ENCODE measurements at regions not wholly inside any gene's neighbourhood (a gene's known extent, or its start where the extent isn't known, plus 50 kb on each side); places are given as distances from the start of the nearest gene placed in this dataset.

GRCh38 chr2:207274530-207275189 lies 108.9 kb upstream of the KLF7 start:
- H3K36me3 ChIP-seq = no peaks in the 10 kb centered on the region
- TF ChIP-seq CTCF (IDR thresholded peaks at IDR 0.05; ENCODE audit: borderline replicate concordance) = no peak
- no peak for DNase-seq
- H3K9me3 ChIP-seq (replicated peaks) = no peaks in the 10 kb centered on the region
- intact Hi-C loops (cut with micrococcal nuclease) = no loop called here
- no peak overlapping the region for H3K27ac ChIP-seq (replicated peaks)
- no peaks in the 10 kb centered on the region for H3K4me1 ChIP-seq
- no peak overlapping the region for H3K4me3 ChIP-seq
- no peaks in the 10 kb centered on the region for H3K27me3 ChIP-seq (ENCODE audit: low read depth)

DNA sequence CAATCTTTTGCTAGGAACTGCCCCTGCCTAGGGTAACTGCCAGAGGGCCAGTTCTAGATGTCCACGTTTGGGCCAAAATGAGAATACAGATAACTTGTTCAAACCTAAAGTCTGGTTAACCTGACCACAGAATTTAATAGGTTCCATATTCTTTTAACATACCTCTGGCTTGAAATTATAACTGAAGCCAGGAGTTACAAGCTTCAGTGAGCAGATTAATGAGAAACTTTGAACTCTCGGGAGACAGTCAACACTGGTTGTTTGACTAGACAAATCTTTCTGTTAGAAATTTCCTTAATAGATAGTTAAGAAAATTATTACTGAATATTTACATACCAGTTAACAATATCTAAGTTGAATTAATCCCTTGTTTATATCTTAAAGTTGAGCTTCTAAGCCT lies 110.0 kb upstream of the KLF7 start:
- H3K36me3 ChIP-seq = no peaks in the 10 kb centered on the region
- no peaks in the 10 kb centered on the region for H3K27me3 ChIP-seq (ENCODE audit: low read depth)
- no peaks in the 10 kb centered on the region for H3K9me3 ChIP-seq (replicated peaks)
- intact Hi-C loops (cut with micrococcal nuclease) = no loop called here
- H3K4me3 ChIP-seq = no peak overlapping the region
- no peak overlapping the region for H3K27ac ChIP-seq (replicated peaks)
- no peaks in the 10 kb centered on the region for H3K4me1 ChIP-seq
- TF ChIP-seq CTCF (IDR thresholded peaks at IDR 0.05; ENCODE audit: borderline replicate concordance) = no peak
- DNase-seq = no peak

GRCh38 chr2:207276248-207276647 lies 110.5 kb upstream of the KLF7 start:
- Histone ChIP-seq H3K9me3 (replicated peaks) (no peaks in the 10 kb centered on the region), H3K4me1 (no peaks in the 10 kb centered on the region), H3K27ac (replicated peaks) (no peak overlapping the region), H3K4me3 (no peak overlapping the region), H3K27me3 (ENCODE audit: low read depth) (no peaks in the 10 kb centered on the region), H3K36me3 (no peaks in the 10 kb centered on the region)
- no peak for TF ChIP-seq CTCF (IDR thresholded peaks at IDR 0.05; ENCODE audit: borderline replicate concordance)
- intact Hi-C loops (cut with micrococcal nuclease) = no loop called here
- no peak for DNase-seq

DNA sequence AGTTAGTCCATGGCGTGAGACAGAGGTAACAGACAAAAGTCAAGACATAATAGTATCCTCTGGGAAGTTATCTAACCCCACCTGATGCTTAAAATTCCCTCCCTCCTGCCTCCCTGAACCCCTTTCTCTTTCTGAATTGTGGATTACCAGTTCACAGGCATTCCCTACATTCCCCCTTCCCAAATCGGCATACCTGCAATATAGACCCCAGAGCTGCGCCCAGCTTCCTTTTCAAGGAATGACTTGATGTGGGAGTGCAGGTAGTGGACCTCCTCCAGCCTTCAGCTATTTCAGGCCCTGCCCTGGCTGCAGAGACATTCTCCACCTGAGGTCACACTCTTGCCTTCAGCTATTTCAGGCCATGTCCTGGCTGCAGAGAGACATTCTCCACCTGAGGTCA lies 111.1 kb upstream of the KLF7 start:
- H3K4me3 ChIP-seq = no peak overlapping the region
- no peak for DNase-seq
- H3K9me3 ChIP-seq (replicated peaks) = no peaks in the 10 kb centered on the region
- no peaks in the 10 kb centered on the region for H3K36me3 ChIP-seq
- H3K27ac ChIP-seq (replicated peaks) = no peak overlapping the region
- H3K4me1 ChIP-seq = no peaks in the 10 kb centered on the region
- intact Hi-C loops (cut with micrococcal nuclease) = no loop called here
- no peaks in the 10 kb centered on the region for H3K27me3 ChIP-seq (ENCODE audit: low read depth)
- TF ChIP-seq CTCF (IDR thresholded peaks at IDR 0.05; ENCODE audit: borderline replicate concordance) = no peak

DNA sequence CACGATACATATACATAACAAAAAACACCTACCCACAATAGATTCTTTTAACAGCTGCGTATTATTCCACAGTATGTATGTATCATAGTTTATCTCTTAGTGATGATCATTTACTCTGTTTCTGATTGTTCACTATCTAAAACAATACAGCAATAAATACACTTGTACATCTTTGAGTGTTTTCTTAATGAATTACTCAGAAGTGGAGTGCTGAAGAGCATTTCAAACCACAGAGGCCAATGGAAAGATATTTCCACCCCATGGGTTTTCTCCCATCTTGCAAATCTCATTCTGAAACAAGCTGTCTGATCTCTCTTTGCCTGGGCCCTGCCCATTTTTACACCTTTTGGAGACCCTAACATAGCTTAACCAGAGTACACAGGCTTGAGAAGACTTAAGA lies 113.8 kb upstream of the KLF7 start:
- Histone ChIP-seq H3K27ac (replicated peaks) (no peak overlapping the region), H3K9me3 (replicated peaks) (no peaks in the 10 kb centered on the region), H3K4me3 (no peak overlapping the region), H3K36me3 (no peaks in the 10 kb centered on the region), H3K27me3 (ENCODE audit: low read depth) (no peaks in the 10 kb centered on the region), H3K4me1 (peaks cover 15% of the 10 kb centered on the region)
- intact Hi-C loops (cut with micrococcal nuclease) = no loop called here
- DNase-seq = no peak
- TF ChIP-seq CTCF (IDR thresholded peaks at IDR 0.05; ENCODE audit: borderline replicate concordance) = no peak
